Activated T-helper 1 cell treated with anti-CD3 and anti-CD28 coated beads, Interleukin-2, amount 50 U/mL, for 16 hours (primary cell): ENCODE measurements at regions not wholly inside any gene's neighbourhood (a gene's known extent, or its start where the extent isn't known, plus 50 kb on each side); places are given as distances from the start of the nearest gene placed in this dataset.

Experiments
- DNase-seq, 2 donors: peaks; one replicate each; pipeline ENCODE4 v3.0.0-alpha.2; 2020; ENCODE audit warnings: low read depth in 1 of 2, low spot score in 1 of 2

GRCh38 chr4:11894977-11895376 lies 466.3 kb upstream of the HS3ST1 start:
- no peak for DNase-seq

GRCh38 chr4:11894221-11894620 lies 465.5 kb upstream of the HS3ST1 start:
- DNase-seq, result no peak

- no peak for DNase-seq
Measured at GRCh38 chr4:11889099-11889498, 460.4 kb upstream of the HS3ST1 start.

- no peak for DNase-seq
Measured at GRCh38 chr4:11881947-11882346, 453.3 kb upstream of the HS3ST1 start.

GRCh38 chr4:11881364-11881763 lies 452.7 kb upstream of the HS3ST1 start:
- no peak for DNase-seq

GRCh38 chr4:11878241-11878640 lies 449.5 kb upstream of the HS3ST1 start:
- no peak for DNase-seq

GRCh38 chr4:11876104-11876503 lies 447.4 kb upstream of the HS3ST1 start:
- no peak for DNase-seq

- no peak for DNase-seq
Measured at GRCh38 chr4:11869191-11869870, 440.6 kb upstream of the HS3ST1 start.

- no peak for DNase-seq
Measured at GRCh38 chr4:11866391-11866790, 437.7 kb upstream of the HS3ST1 start.

- DNase-seq, result no peak
Measured at GRCh38 chr4:11860996-11861395, 432.3 kb upstream of the HS3ST1 start.

GRCh38 chr4:11857881-11858280 lies 429.2 kb upstream of the HS3ST1 start:
- DNase-seq, result no peak

GRCh38 chr4:11847167-11847566 lies 418.5 kb upstream of the HS3ST1 start:
- DNase-seq, result no peak

- no peak for DNase-seq
Measured at GRCh38 chr4:11843927-11844326, 415.2 kb upstream of the HS3ST1 start.

GRCh38 chr4:11843340-11843739 lies 414.6 kb upstream of the HS3ST1 start:
- DNase-seq, result no peak

GRCh38 chr4:11842620-11843263 lies 414.0 kb upstream of the HS3ST1 start:
- no peak for DNase-seq

- no peak for DNase-seq
Measured at GRCh38 chr4:11839889-11840288, 411.2 kb upstream of the HS3ST1 start.

GRCh38 chr4:11831739-11832138 lies 403.0 kb upstream of the HS3ST1 start:
- DNase-seq, result no peak

GRCh38 chr4:11824566-11824965 lies 395.9 kb upstream of the HS3ST1 start:
- no peak for DNase-seq

GRCh38 chr4:11821772-11822430 lies 393.2 kb upstream of the HS3ST1 start:
- no peak for DNase-seq

- DNase-seq, result no peak
Measured at GRCh38 chr4:11817088-11817487, 388.4 kb upstream of the HS3ST1 start.

- DNase-seq, result no peak
Measured at GRCh38 chr4:11814758-11815157, 386.1 kb upstream of the HS3ST1 start.

- no peak for DNase-seq
Measured at GRCh38 chr4:11813951-11814446, 385.3 kb upstream of the HS3ST1 start.
